HepG2 (cell line): ENCODE measurements at regions not wholly inside any gene's neighbourhood (a gene's known extent, or its start where the extent isn't known, plus 50 kb on each side); places are given as distances from the start of the nearest gene placed in this dataset.

Experiments
- ATAC-seq: fragments of 200-7000 bp; cut with Tn5 transposase; 3 replicates; pipeline ENCODE4 v1.9.1; 2020; ENCODE audit warnings: mild to moderate bottlenecking, moderate library complexity
- BruUV-seq: library from RNA; stranded (reverse); fragments of 400-500 nt; replicated peaks from 2 replicates; lab custom pipeline; 2021; lab: Mats Ljungman, UMichigan
- CTCF ChIA-PET: fragments of 300-600 bp; formaldehyde crosslinking; extraction: SDS; loops from one replicate; lab custom pipeline; 2021; ENCODE audit warnings: low total read pairs, inconsistent platforms, low intra/inter-chr PET ratio; lab: Yijun Ruan, JAX
- POLR2A ChIA-PET: fragments of 350-600 bp; sonication (Branson Sonifier 250); formaldehyde crosslinking; loops from one replicate; lab custom pipeline; 2020; ENCODE audit warnings: antibody characterized with exemption, inconsistent platforms; lab: Yijun Ruan, JAX
- DNase-seq: peaks from one replicate; pipeline ENCODE4 v3.0.0-alpha.2; 2015; ENCODE audit warnings: low spot score
- FAIRE-seq: peaks from 3 replicates; lab custom pipeline; 2011; peaks lifted over from hg19 to GRCh38; lab: Jason Lieb, UNC
- H2AFZ ChIP-seq: one replicate; pipeline ENCODE4 v1.6.1; 2011; ENCODE audit warnings: low read length, inconsistent platforms
- H3K27ac ChIP-seq: fragments of 300-600 bp; 3 replicates; pipeline ENCODE4 v1.8.0; 2011; ENCODE audit warnings: mixed run types, mild to moderate bottlenecking, mixed read lengths, low read length, inconsistent platforms; ENCODE audit not compliant: insufficient read depth; ENCODE audit errors: extremely low read length
- H3K27me3 ChIP-seq, 2 experiments: fragments of 200-600 bp in 1 of 2; 2 replicates in 1 of 2; 3 replicates in 1 of 2; pipeline versions ENCODE4 v1.6.0 to v1.8.0; 2011; ENCODE audit warnings: low read length in 2 of 2, mild to moderate bottlenecking in 2 of 2, moderate library complexity in 2 of 2, inconsistent platforms in 1 of 2; ENCODE audit not compliant: insufficient read depth in 2 of 2, control insufficient read depth in 1 of 2
- H3K36me3 ChIP-seq, 2 experiments: fragments of 200-600 bp in 1 of 2; replicated peaks in 1 of 2; 2 replicates in 1 of 2; 3 replicates in 1 of 2; pipeline versions ENCODE4 v1.5.1 to v1.8.0; 2011; ENCODE audit warnings: low read length in 2 of 2, inconsistent platforms in 1 of 2; ENCODE audit not compliant: insufficient read depth in 2 of 2, control insufficient read depth in 1 of 2
- H3K4me1 ChIP-seq: 2 replicates; pipeline ENCODE4 v1.5.1; 2012; ENCODE audit warnings: low read length, inconsistent platforms; ENCODE audit not compliant: insufficient read depth
- H3K4me2 ChIP-seq: 2 replicates; pipeline ENCODE4 v1.6.0; 2011; ENCODE audit warnings: low read depth, low read length, inconsistent platforms
- H3K4me3 ChIP-seq, 3 experiments: fragments of 200-600 bp in 1 of 3; sonication (generic), shearing (Covaris generic) in 1 of 3; replicated peaks in 1 of 3; 2 replicates each; pipeline ENCODE4 v1.5.1; 2011 to 2016; ENCODE audit warnings: low read length in 3 of 3, inconsistent platforms in 2 of 3, low read depth in 2 of 3, mild to moderate bottlenecking in 2 of 3, control low read depth in 1 of 3, mixed read lengths in 1 of 3; ENCODE audit not compliant: insufficient read depth in 1 of 3
- H3K79me2 ChIP-seq: one replicate; pipeline ENCODE4 v1.6.1; 2011; ENCODE audit warnings: low read length, inconsistent platforms; ENCODE audit not compliant: insufficient read depth
- H3K9ac ChIP-seq: 2 replicates; pipeline ENCODE4 v1.6.0; 2011; ENCODE audit warnings: mild to moderate bottlenecking, low read depth, low read length, inconsistent platforms; ENCODE audit not compliant: insufficient read depth
- H3K9me3 ChIP-seq: 2 replicates; pipeline ENCODE4 v1.5.1; 2012; ENCODE audit warnings: mild to moderate bottlenecking, low read length
- H4K20me1 ChIP-seq: 2 replicates; pipeline ENCODE4 v1.6.0; 2011; ENCODE audit warnings: inconsistent platforms, mild to moderate bottlenecking, low read length, moderate library complexity; ENCODE audit not compliant: insufficient read depth
- ARID3A ChIP-seq: IDR thresholded peaks from 2 replicates; pipeline ENCODE4 v1.6.1; 2012; ENCODE audit warnings: low read depth, low read length, improper control_type of control experiment
- CCAR2 ChIP-seq: fragments of 200-400 bp; formaldehyde crosslinking; optimal IDR thresholded peaks from 2 replicates; pipeline ENCODE3; 2018; ENCODE audit warnings: low read depth, mild to moderate bottlenecking, low read length, moderate library complexity
- CEBPG ChIP-seq: IDR thresholded peaks from 2 replicates; pipeline ENCODE4 v1.6.1; 2016
- CHD4 ChIP-seq: fragments of 200-600 bp; sonication (generic); IDR thresholded peaks from 2 replicates; pipeline ENCODE4 v1.7.0; 2017; ENCODE audit warnings: mild to moderate bottlenecking, low read length, borderline replicate concordance
- CREB1 ChIP-seq, 2 experiments: fragments of 450-650 bp in 1 of 2; IDR thresholded peaks; 2 replicates each; pipeline ENCODE4 v1.6.1; 2016 to 2017; ENCODE audit warnings: control low read depth in 1 of 2, mild to moderate bottlenecking in 1 of 2, missing compliant biosample characterization in 1 of 2, missing genetic modification characterization in 1 of 2
- CTCF ChIP-seq: sonication (generic); formaldehyde crosslinking; IDR thresholded peaks from 2 replicates; pipeline ENCODE4 v1.5.0; 2020; ENCODE audit warnings: mild to moderate bottlenecking, missing genetic modification reagents, moderate library complexity
- DRAP1 ChIP-seq: IDR thresholded peaks from 2 replicates; pipeline ENCODE4 v1.6.1; 2016; ENCODE audit warnings: missing genetic modification reagents, missing compliant biosample characterization
- E2F1 ChIP-seq: sonication (generic); formaldehyde crosslinking; IDR thresholded peaks from 2 replicates; pipeline ENCODE4 v1.5.0; 2020; ENCODE audit warnings: missing genetic modification reagents
- FOXJ3 ChIP-seq: sonication (generic); formaldehyde crosslinking; IDR thresholded peaks from 2 replicates; pipeline ENCODE4 v1.4.0; 2020; ENCODE audit warnings: missing genetic modification reagents, mild to moderate bottlenecking, borderline replicate concordance
- JUN ChIP-seq: sonication (generic); formaldehyde crosslinking; IDR thresholded peaks from 2 replicates; pipeline ENCODE4 v1.4.0; 2020; ENCODE audit warnings: mild to moderate bottlenecking, missing genetic modification reagents
- NBN ChIP-seq: fragments of 450-650 bp; conservative IDR thresholded peaks from 2 replicates; pipeline ENCODE4 v1.6.1; 2017
- NFIB ChIP-seq: sonication (generic); formaldehyde crosslinking; IDR thresholded peaks from 2 replicates; pipeline ENCODE4 v1.9.0; 2021; ENCODE audit warnings: missing genetic modification reagents, mild to moderate bottlenecking, borderline replicate concordance
- SAP130 ChIP-seq: IDR thresholded peaks from 2 replicates; pipeline ENCODE4 v1.6.1; 2016; ENCODE audit warnings: low read depth
- TBL1XR1 ChIP-seq: fragments of 150-350 bp; IDR thresholded peaks from 2 replicates; pipeline ENCODE4 v1.6.1; 2014; ENCODE audit warnings: borderline replicate concordance, low read length; ENCODE audit not compliant: partially characterized antibody
- WIZ ChIP-seq: sonication (generic); formaldehyde crosslinking; IDR thresholded peaks from 2 replicates; pipeline ENCODE4 v1.5.1; 2020; ENCODE audit warnings: mild to moderate bottlenecking, missing genetic modification reagents
- ZBTB1 ChIP-seq: sonication (generic); formaldehyde crosslinking; IDR thresholded peaks from 2 replicates; pipeline ENCODE4 v1.4.0; 2020; ENCODE audit warnings: missing genetic modification reagents, borderline replicate concordance
- ZC3H4 ChIP-seq: sonication (generic); formaldehyde crosslinking; IDR thresholded peaks from 2 replicates; pipeline ENCODE4 v1.4.0; 2020; ENCODE audit warnings: missing genetic modification reagents, borderline replicate concordance
- ZNF331 ChIP-seq: sonication (generic); formaldehyde crosslinking; IDR thresholded peaks from 2 replicates; pipeline ENCODE4 v1.4.0; 2020; ENCODE audit warnings: missing genetic modification reagents
- ZNF354B ChIP-seq: sonication (generic); formaldehyde crosslinking; IDR thresholded peaks from 2 replicates; pipeline ENCODE4 v1.8.0; 2022; ENCODE audit warnings: mild to moderate bottlenecking, missing genetic modification reagents
- ZNF431 ChIP-seq: sonication (generic); formaldehyde crosslinking; IDR thresholded peaks from 2 replicates; pipeline ENCODE4 v1.9.0; 2022; ENCODE audit warnings: missing genetic modification reagents, low read depth, mild to moderate bottlenecking, borderline replicate concordance
- ZNF780A ChIP-seq: sonication (generic); formaldehyde crosslinking; IDR thresholded peaks from 2 replicates; pipeline ENCODE4 v1.8.0; 2022; ENCODE audit warnings: mild to moderate bottlenecking, missing genetic modification reagents, moderate library complexity
- ZNF788 ChIP-seq: sonication (generic); formaldehyde crosslinking; IDR thresholded peaks from 2 replicates; pipeline ENCODE4 v1.5.0; 2020; ENCODE audit warnings: mild to moderate bottlenecking, missing genetic modification reagents, borderline replicate concordance
- WGBS: methylation state at CpG from one replicate; pipeline ENCODE4 v1.1.6; 2017; ENCODE audit warnings: low lambda C conversion rate; 5-methylcytosine and 5-hydroxymethylcytosine counted together
- in situ Hi-C: cut with HindIII; loops from 2 replicates; pipeline ENCODE4 v1.10.0; 2017; ENCODE audit warnings: low pct_unique_long_range_greater_than_20kb; ENCODE audit not compliant: extremely low pct_ligation_motif_present
- intact Hi-C: fragments of 100-400 bp; cut with micrococcal nuclease; formaldehyde crosslinking; loops from one replicate; pipeline ENCODE4 v1.10.0; 2022; ENCODE audit not compliant: unreplicated experiment

- no peak for TF ChIP-seq JUN (CRISPR knock-in tag)
- no peak for TF ChIP-seq TBL1XR1
- TF ChIP-seq CEBPG = no peak
- TF ChIP-seq DRAP1 (CRISPR knock-in tag) = no peak
- TF ChIP-seq CCAR2 = no peak
- no peak for TF ChIP-seq FOXJ3 (CRISPR knock-in tag)
- TF ChIP-seq SAP130 (CRISPR knock-in tag) = no peak
- no peak for TF ChIP-seq ARID3A
These were observed 132.9 kb downstream of the ADRA2A start (continued) for GRCh38 chr10:111209692-111210091.

GRCh38 chr10:111211241-111211640 lies 134.4 kb downstream of the ADRA2A start:
- CTCF ChIA-PET = no interaction called here
- TF ChIP-seq CTCF (CRISPR knock-in tag) = no peak
- no peak for TF ChIP-seq ZC3H4
- no peak for TF ChIP-seq CHD4
- no peak for TF ChIP-seq ZNF780A (CRISPR knock-in tag)
- no peak for TF ChIP-seq ZNF354B (CRISPR knock-in tag)
- no peak for TF ChIP-seq ZBTB1 (CRISPR knock-in tag)
- no peak for TF ChIP-seq CREB1 (IDR thresholded peaks at IDR 0.05)
- TF ChIP-seq CREB1 (CRISPR knock-in tag; IDR thresholded peaks at IDR 0.05) = no peak
- no peak for TF ChIP-seq ZNF788 (CRISPR knock-in tag)
- TF ChIP-seq WIZ (CRISPR knock-in tag) = no peak
- TF ChIP-seq E2F1 = no peak
- TF ChIP-seq ZNF331 (CRISPR knock-in tag) = no peak
- TF ChIP-seq ZNF431 (CRISPR knock-in tag) = no peak
- TF ChIP-seq NBN = no peak
- no peak for TF ChIP-seq NFIB (CRISPR knock-in tag)

More at GRCh38 chr10:111211241-111211640, 134.4 kb downstream of the ADRA2A start:
- in situ Hi-C loops = no loop called here
- DNase-seq (no peak), ATAC-seq (no peak), FAIRE-seq (no peak)
- Histone ChIP-seq H3K4me2 (no peak overlapping the region), H3K79me2 (no peaks in the 10 kb centered on the region), H3K9me3 (no peaks in the 10 kb centered on the region), H2AFZ (no peak overlapping the region), H3K27ac (no peak overlapping the region), H4K20me1 (no peaks in the 10 kb centered on the region), H3K4me3 (no peak overlapping the region), H3K9ac (no peak overlapping the region), H3K36me3 (no peaks in the 10 kb centered on the region), H3K4me1 (0 out of 2 replicates have a peak, but pooled peaks cover 4% of the 10 kb centered on the region), H3K27me3 (no peaks in the 10 kb centered on the region)
- POLR2A ChIA-PET = no interaction called here
- WGBS = 0% methylated on average over 3 of the region's 3 CpGs
- BruUV-seq = no TSS peak
- intact Hi-C loops = no loop called here
